ENCODE measurements at regions not wholly inside any gene's neighbourhood (a gene's known extent, or its start where the extent isn't known, plus 50 kb on each side); places are given as distances from the start of the nearest gene placed in this dataset.

GRCh38 chr1:29626726-29627125 lies 390.4 kb downstream of the PTPRU start:
- TF ChIP-seq POLR2A (IDR thresholded peaks at IDR 0.05): no peak
- TF ChIP-seq POLR2AphosphoS5 (IDR thresholded peaks at IDR 0.05): no peak
- no peak for TF ChIP-seq CTCF (IDR thresholded peaks at IDR 0.05)
- TF ChIP-seq EP300 (IDR thresholded peaks at IDR 0.05): no peak

All from upper lobe of left lung (tissue), 4 donors.